ENCODE measurements at regions not wholly inside any gene's neighbourhood (a gene's known extent, or its start where the extent isn't known, plus 50 kb on each side); places are given as distances from the start of the nearest gene placed in this dataset.

DNA sequence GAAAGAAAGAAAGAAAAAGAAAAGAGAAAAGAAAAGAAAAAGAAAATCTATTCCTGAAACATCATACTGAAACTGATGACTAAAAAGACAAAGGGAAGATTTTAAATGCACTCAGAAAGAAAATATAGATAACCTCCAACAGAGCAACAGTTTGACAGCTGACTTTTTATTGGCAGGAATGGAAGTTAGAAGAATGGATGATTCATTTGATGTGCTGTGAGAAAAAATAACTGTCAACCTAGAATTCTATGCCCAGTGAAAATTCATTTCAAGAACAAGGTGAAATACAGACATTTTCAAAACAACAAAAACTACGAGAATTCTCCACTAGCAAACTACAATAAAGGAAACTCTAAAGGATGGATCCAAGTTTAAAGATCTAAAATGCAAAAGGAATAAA lies 50.5 kb upstream of the HSPA12A start:
- Mint-ChIP-seq H3K4me1 (peaks cover 9% of the 10 kb centered on the region), H3K9me3 (no peaks in the 10 kb centered on the region), H3K4me3 (no peak overlapping the region), H3K27ac (no peak overlapping the region), H3K27me3 (peaks cover 51% of the 10 kb centered on the region), H3K36me3 (no peaks in the 10 kb centered on the region)
- no peak for DNase-seq

DNA sequence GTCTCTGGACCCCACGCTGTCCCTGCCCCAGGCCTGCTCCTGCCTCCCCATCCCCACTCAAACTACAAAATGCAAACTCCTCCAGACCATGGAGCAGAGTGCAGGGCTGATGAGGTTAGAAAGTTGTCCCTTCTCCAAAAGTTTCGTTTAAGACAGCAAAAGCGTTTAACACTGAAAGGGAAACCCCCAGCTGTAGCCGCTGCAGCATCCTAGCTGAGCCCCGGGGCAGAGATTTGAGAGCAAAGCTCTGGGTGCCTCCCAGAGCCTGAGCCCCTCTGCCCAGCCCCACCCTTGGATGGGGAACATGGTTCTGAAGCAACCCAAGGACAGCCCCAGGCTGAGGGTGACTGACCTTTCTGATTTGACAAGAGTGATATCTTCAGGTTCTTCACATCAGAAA lies 52.8 kb upstream of the ENO4 start:
- no peak overlapping the region for H3K4me3 Mint-ChIP-seq
- peaks cover 42% of the 10 kb centered on the region for H3K27me3 Mint-ChIP-seq
- no peak overlapping the region for H3K27ac Mint-ChIP-seq
- no peaks in the 10 kb centered on the region for H3K36me3 Mint-ChIP-seq
- no peaks in the 10 kb centered on the region for H3K9me3 Mint-ChIP-seq
- no peak for DNase-seq
- H3K4me1 Mint-ChIP-seq: peaks cover 6% of the 10 kb centered on the region

DNA sequence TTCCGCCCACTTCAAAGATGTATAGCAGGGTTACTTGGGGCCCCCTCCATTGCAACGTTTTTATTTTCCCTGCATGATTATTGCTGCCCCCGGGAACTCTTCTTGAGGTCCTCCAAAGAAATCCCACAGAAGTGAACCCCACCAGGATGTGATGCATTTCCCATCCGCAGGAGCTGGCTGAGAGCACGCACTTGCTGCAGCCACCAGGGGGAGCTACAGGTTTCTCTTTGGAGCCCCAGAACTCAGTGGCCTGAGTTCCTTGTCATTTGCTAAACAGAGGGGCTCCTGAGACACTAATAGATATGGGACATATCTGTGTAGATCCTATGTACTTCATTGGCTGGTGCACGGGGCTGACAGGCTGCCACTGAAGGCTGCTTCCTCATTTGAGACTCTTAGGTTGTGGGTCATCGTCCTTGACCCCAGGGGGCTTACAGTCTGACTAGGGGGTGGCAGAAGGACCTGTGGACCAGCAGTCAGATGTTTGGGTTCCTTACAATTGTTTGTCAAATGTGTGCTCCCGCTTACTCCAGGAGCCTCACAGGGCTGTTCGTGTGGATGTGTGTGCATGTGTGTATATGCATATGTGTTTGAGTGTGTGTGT lies 52.3 kb upstream of the ENO4 start:
- H3K4me3 Mint-ChIP-seq: no peak overlapping the region
- H3K36me3 Mint-ChIP-seq: no peaks in the 10 kb centered on the region
- H3K27me3 Mint-ChIP-seq: peaks cover 38% of the 10 kb centered on the region
- H3K27ac Mint-ChIP-seq: no peak overlapping the region
- H3K9me3 Mint-ChIP-seq: no peaks in the 10 kb centered on the region
- peaks cover 6% of the 10 kb centered on the region for H3K4me1 Mint-ChIP-seq
- DNase-seq: peak; percentile 65

DNA sequence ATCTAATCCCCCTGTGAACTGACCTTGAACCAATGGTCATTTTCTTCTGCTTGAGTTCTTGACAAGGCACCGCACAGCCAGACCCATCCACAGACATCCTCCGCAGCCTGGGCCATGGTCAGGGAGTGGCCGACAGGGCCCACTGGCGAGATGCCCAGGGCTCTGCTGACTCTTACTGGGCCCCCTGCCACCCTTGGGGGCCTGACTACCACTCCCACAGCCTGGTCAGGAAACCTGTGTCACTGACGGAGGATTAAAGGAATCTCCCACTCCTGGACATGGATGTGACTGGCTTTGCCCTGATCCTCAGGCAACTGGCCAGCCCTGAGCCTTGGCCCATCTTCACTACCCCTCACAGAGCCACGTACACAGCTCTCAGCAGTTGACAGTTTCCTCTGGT lies 50.4 kb upstream of the ENO4 start:
- Mint-ChIP-seq H3K4me1 (peaks cover 3% of the 10 kb centered on the region), H3K9me3 (no peaks in the 10 kb centered on the region)

More for the DNA sequence above, 50.4 kb upstream of the ENO4 start:
- Mint-ChIP-seq H3K36me3 (no peaks in the 10 kb centered on the region), H3K4me3 (no peak overlapping the region), H3K27ac (no peak overlapping the region), H3K27me3 (peaks cover 30% of the 10 kb centered on the region)
- DNase-seq: no peak
